ENCODE measurements at regions not wholly inside any gene's neighbourhood (a gene's known extent, or its start where the extent isn't known, plus 50 kb on each side); places are given as distances from the start of the nearest gene placed in this dataset.

DNA sequence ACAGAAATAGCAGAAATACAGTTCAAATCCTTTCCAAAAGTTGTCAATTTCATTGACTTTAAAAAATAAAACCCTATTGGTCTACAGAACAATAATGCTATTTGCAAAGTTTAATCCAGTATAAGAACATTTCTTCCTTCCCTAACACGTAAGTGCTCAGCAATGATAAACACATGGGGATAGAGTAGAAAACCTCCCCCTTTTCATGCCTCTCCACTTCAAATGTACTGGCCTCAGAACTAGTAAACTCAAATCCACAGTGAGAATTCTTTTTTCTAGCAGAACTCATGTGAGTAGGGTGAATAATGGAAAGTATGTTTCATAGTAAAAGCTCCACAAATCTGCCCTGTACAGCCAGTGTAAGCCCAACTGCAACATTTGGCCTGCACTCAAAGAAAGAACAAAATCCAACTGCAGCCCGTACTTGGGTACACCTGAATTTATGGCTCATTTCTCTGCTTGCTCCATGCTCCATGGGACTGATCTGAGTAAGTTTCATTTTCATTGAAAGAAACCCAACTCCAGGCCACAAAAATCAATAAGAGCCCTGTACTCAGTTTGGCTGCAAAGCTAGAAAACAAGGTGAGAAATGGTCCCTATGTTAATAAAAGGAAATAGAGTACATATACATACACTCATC, 115.0 kb upstream of the RMDN2 start:
- DNase-seq, result no peak

- no peak for DNase-seq
Measured at GRCh38 chr2:37812414-37812813, 112.7 kb upstream of the RMDN2 start.

DNA sequence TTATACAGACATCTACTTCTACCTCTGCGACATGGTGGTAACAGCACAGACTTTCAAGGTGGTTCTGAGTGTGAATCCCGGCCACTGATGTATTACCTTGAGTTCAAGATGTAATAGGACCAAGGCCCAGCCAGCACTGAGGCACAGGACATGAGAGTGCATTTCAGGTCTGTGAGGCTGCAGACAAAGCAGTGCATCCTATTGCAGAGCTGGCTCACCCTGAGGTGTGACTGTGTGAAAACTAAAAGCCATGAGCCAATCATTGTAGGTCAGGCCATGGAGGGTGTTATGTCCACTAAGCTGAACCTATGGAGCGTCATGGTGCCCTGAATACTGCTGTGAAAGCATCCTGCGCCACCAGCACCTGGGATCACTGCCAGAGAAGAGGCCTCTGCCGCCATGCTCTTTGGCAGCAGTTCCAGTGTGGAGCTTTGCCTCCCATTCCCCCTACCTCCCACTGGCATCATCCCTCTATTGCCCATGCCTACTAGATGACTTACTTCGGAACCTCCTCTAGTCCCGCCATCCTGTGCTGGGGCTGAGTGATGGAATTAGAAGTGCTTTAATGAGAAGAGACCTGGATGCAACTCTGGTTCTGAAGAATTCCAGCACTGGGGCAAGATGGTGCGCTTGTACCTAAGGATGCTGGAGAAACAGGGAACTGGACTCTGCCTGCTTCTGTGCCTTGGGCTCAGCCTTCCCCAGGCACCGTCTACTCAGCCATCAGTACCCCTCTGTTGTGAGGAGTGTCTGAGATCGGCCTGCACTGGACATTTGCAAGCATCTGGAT, 112.0 kb upstream of the RMDN2 start:
- DNase-seq, result no peak

GRCh38 chr2:37816036-37816435, 109.1 kb upstream of the RMDN2 start:
- DNase-seq, result no peak

GRCh38 chr2:37816686-37817085, 108.4 kb upstream of the RMDN2 start:
- no peak for DNase-seq

DNA sequence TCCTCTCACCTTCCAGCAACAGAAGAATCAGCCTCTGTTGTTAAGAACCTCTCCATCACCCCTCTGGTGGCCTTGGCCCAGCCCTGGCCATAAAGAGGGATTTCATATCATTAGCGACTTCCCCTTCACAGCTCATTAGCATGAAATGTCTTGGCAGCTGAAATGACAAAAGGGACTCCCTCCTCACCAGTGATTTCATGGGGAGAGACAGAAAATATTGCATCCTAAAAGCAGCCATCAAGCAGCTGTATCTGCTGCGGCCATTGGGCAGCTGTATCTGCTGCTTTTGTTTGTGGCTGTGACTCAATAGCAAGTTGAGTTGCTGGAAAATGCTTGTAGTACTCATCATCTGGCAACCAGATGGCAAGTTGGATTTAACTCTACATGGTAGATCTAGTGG, 105.9 kb upstream of the RMDN2 start:
- DNase-seq, result no peak

DNA sequence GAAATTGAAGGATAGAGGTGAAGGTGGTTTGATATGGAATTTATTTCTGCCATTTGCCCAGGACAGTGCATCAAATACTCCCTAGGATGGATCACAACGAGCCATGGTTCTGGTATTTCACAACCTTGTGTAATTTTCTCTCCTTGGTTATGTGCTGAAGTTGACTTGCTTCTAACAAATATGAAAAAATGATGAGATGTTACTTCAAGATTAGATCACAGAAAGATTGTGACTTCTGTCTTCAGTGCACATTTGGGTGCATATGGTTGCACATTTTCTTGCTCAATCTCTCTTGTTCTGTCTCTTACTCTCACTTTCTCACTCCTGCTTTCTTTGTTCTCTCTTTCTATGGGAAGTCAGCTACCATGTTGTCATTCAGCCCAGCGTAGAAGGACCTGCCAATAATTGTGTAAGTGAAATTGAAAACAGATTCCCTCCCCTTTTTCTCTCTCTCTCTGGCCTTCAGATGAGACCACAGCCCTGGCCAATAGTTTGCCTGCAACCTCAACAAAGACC, 104.6 kb upstream of the RMDN2 start:
- DNase-seq, result no peak

DNA sequence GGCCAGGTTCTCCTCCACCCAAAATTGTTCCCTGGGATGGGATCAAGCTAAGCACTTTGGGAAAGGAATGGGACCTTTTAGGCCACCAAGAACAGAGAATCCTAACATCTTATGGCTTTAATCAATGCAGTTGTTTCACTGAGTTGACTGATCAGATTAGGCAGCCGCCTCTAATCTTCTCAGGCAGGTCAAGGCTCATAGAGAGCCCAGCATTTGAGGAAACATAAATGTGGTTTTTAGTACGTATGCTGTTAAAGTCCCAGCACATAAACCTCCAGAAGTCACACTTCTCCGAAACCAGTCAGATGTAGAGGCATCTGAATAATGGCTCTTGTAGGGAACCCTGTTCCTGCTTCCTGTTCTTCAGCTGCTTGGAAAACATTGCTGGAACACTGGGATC, 99.5 kb upstream of the RMDN2 start:
- DNase-seq, result no peak

- DNase-seq, result no peak
Measured at GRCh38 chr2:37826611-37827010, 98.5 kb upstream of the RMDN2 start.

DNA sequence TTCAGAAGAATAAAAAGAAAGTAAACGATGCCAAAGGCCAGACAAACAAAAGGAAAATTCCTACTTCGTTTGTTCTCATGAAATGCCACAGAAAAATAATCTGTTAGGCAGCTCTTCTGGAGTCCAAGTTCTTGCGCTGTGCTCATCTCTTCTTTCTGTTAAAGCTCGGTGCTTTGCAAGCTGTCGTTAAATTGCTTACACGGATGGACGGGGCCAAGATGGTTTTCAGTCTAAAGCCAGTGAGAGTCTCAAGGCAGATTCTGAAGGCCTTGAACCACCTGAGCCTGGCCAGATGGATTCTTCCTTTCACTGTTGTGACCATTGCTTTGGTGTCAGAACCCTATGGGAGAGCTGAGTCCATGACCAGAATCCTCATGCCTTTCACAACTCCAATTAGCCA, 97.6 kb upstream of the RMDN2 start:
- DNase-seq, result no peak

GRCh38 chr2:37827911-37828511, 97.1 kb upstream of the RMDN2 start:
- DNase-seq, result no peak

GRCh38 chr2:37829202-37829601, 95.9 kb upstream of the RMDN2 start:
- no peak for DNase-seq

DNA sequence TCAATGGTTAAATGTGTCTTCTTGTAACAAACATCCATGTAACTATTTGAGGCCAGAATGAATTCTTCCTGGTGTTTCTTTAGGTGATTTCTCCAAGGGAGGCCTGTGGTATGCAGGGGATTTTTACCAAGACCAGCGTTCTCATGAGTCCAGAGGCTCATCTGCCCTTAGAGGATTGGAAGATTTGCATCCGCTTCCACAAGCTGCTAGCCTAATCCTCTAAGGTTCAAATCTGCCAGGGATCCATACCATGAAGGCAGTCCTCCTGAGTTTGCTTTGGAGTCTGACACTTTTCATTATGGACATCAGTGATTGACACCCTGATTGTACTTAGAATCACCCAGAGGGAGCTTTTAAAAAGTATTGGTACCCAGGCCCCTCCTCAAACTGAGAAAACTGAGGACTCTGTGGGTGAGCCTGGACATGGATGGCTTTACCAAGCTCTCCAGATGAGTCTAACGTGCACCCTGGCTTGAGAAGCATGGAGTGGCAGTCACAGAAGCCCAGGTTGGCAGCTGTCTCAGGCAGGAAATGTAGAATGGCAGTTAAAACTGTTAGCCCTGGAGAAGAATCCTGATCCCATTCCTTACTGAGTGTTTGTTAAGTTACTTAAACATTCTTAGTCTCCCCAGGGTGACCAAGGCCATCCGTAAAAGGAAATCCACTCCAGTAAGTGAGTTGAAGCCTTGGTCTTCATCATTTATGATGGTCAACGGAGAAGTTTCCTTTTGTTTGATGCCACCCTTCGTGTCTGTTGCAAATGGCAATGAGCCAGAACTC, 95.3 kb upstream of the RMDN2 start:
- no peak for DNase-seq

DNA sequence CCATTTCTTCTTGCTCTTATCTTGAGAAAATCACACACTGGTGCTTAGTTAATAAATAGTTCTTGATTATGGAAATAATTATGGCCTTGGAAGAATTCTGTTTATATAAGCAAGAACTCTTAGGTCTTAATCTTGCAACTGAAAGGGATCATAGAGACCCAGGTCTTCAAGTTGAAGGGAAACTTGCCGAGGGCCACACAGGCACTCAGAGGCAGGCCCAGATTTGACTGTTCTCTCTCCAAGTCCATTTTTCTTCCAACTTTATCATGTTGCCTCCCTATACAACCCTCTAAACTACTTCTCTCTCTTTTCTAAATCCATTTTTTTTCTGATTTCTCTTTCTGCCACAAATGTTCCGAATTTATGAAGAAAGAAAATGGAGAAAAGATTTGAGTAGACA, 94.5 kb upstream of the RMDN2 start:
- no peak for DNase-seq

DNA sequence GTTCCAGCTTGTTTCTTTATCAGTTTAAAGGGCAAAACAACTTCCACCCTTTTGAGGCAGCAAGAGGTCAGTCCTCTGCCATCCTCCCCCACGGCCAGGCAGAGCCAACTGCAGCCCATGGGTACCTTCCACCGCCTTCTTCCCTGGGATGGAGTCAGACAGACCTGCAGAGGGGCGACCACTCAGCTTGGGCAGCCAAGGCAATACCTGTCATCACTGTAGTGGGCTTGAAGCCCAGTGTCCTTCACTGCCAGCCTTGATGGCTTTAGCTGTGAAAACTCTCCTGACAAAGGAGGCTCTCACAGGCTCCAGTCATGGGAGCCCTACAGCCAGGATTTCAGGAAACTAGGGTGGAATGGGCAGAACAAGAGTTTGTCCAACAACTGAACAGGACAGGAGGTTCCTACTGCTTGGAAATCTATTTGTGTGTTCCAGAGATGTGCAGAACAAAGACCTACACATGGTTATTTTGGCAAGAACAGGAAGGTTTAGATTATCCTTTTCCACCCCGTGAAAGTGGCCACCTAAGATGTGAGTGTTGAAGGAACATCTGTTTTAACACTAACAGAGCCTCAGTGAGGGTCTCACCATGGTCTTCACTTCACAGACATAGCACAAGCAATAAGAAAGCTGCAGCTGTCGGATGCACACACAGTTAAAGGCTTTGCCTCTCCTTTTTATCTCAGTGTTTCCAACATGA, 93.9 kb upstream of the RMDN2 start:
- no peak for DNase-seq

- peak; percentile 85 for DNase-seq
Measured at GRCh38 chr2:37832590-37833197, 92.4 kb upstream of the RMDN2 start.

DNA sequence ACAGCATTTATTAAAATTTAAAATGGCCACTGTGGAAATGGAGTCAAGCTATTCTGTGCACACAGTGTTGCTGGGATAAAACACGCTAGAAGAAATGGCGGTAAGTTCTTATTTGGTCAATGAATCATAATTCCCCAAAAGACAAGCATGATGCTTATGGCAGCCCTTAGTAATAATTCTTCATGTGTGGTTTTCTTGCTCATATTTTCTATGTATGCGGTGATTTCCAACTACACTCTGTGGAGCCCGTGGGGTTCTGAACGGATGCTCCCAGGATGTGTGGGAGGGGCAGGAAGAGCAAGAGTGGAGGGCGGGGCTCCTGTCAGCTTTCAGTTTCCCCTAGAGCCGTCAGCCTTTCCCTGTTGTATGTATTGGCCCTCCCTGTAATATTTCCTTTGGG, 91.7 kb upstream of the RMDN2 start:
- no peak for DNase-seq

DNA sequence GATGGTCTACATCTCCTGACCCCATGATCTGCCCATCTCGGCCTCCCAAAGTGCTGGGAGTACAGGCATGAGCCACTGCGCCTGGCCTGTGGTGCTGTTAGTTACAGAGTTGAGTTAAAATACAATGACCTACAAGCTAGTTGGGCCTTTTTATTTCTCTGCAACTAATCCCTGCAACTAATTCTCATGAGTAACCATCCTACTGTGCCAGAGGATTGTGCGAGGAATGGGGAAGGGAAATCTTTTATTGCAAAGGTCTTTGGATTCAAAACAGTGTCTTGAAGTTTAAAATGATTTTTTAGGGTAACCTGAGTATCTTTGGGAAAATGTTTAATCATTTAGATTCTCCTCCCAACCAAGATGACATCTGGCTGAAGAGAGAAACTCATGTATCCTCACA, 88.8 kb upstream of the RMDN2 start:
- no peak for DNase-seq

DNA sequence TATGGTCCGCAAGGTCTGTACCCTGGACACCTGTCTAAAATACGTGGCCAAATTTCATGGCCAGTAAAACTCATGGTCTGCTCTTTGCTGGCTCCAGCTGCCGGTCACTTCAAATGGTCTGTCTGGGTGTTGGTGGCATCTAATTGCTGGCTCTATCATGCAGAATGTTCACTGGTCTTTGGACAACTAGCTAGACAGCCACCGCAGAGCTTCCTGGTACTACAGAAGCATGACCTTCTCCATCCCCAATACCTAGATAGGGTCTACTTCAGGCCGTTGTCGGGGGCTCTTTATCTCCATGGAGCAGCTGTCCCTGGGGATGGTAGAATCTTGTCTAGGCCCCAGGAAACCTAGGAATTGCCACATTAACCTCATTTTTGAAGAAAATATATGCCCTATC, 88.4 kb upstream of the RMDN2 start:
- DNase-seq, result no peak

DNA sequence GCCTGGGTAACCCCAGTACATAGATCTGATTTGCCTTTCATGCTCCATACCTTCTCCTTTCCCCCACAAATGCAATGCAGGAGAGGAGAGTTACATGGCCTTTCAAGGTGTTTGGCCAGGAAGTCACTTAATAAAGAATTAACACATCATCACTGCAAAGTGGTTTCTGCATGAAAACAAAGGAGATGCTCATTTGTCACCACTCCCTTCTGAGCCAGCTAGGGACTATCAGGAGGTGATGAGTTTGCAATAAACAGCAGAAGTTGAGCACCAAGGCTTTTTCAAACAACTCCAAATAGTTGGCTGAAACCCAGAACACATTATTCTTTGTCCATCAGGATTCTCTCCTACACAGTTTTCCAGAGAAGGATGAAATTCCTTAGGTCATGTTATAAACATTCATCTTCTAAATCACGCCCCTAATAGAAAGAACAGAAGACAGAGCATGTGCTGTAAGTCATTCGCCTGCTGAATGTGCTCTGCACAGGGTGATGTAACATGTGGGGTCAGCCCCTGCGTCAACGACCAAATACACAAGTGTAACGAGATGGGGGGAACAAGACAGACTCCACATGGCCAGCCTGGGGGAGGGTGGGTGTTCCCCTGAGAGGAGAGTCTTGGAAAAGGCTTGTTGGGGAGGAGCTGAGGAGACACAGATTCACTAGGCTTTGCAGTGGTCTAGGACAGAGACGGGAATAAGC, 87.3 kb upstream of the RMDN2 start:
- peak; percentile 62 for DNase-seq

DNA sequence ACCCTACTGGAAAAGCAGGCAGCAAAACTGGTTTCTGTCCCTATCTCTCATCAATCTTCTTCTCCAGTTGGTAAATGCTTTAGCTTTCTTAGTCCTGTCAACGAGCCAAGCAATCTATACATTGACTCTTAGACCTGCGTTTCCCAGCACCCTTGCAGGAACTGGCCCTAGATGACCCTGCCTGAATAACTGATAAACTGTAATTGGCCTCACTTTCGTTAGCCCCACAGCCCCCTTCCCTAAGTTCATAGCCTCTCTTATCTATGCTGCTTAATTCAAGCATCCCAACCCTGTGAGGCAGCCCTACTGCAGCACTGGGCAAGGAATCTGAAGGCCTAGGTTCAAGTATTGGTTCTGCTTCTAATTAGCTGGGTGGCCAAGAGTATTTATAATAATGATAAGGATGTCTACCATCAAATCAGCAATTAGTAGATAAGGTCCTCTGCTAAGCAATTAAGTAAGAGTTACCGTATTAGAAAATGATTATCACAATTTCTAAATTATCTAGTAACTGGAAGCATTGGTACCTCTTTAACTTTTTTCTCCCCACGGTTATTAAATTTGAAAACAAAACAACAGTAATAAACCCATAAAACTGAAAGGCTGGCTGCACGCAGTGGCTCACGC, 86.4 kb upstream of the RMDN2 start:
- no peak for DNase-seq
